ENCODE measurements at regions not wholly inside any gene's neighbourhood (a gene's known extent, or its start where the extent isn't known, plus 50 kb on each side); places are given as distances from the start of the nearest gene placed in this dataset. TPM values are rescaled to one million over a fixed set of nuclear protein-coding genes. Genes with fewer than 3 reads are reported as not detected.

Small RNA genes lying in the stretch of these regions (microRNA-seq; reads per million reads assigned to microRNA genes)
- not detected for gene MIR1302-6

Measured in Right ventricle myocardium inferior (tissue), 1 donor.